Hepatocyte (in vitro differentiated cells): ENCODE measurements at regions not wholly inside any gene's neighbourhood (a gene's known extent, or its start where the extent isn't known, plus 50 kb on each side); places are given as distances from the start of the nearest gene placed in this dataset.

ENCODE experiments used
- CTCF ChIP-seq: fragments of 200-600 bp; sonication (generic); IDR thresholded peaks from 2 replicates; pipeline ENCODE4 v1.5.1; 2016; ENCODE audit warnings: antibody characterized with exemption, mild to moderate bottlenecking; ENCODE audit not compliant: poor library complexity
- EZH2 ChIP-seq: fragments of 200-600 bp; sonication (generic); IDR thresholded peaks from 2 replicates; pipeline ENCODE4 v1.6.1; 2016; ENCODE audit warnings: antibody characterized with exemption, mild to moderate bottlenecking, borderline replicate concordance
- EZH2phosphoT487 ChIP-seq: fragments of 200-600 bp; sonication (generic); IDR thresholded peaks from one replicate; pipeline ENCODE4 v1.6.1; 2018; ENCODE audit warnings: antibody characterized with exemption, mild to moderate bottlenecking, low read depth, moderate library complexity; ENCODE audit not compliant: unreplicated experiment, severe bottlenecking

DNA sequence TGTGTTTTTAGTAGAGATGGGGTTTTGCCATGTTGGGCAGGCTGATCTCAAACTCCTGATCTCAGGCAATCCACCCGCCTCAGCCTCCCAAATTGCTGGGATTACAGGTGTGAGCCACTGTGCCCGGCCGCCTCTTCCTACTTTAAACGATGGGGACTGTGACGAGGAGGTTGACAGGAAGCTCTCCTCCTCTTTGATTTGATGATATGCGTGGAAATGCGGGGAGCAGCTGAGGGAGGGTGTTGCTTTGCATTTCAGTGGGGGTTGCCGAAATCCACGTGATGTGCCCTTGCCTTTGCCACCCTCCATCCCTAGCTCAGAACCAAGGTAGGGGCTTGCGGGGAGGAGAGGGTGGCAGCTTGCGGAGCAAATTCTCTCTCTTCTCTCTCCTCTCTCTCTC lies 189.6 kb downstream of the AACS start:
- TF ChIP-seq CTCF: no peak
- no peak for TF ChIP-seq EZH2
- TF ChIP-seq EZH2phosphoT487: no peak
